ENCODE measurements at regions not wholly inside any gene's neighbourhood (a gene's known extent, or its start where the extent isn't known, plus 50 kb on each side); places are given as distances from the start of the nearest gene placed in this dataset.
"Not testable (repeated sequence)": the region's sequence is repeated elsewhere in the genome, so short reads cannot be mapped to it uniquely, and the experiment has no call there.

DNA sequence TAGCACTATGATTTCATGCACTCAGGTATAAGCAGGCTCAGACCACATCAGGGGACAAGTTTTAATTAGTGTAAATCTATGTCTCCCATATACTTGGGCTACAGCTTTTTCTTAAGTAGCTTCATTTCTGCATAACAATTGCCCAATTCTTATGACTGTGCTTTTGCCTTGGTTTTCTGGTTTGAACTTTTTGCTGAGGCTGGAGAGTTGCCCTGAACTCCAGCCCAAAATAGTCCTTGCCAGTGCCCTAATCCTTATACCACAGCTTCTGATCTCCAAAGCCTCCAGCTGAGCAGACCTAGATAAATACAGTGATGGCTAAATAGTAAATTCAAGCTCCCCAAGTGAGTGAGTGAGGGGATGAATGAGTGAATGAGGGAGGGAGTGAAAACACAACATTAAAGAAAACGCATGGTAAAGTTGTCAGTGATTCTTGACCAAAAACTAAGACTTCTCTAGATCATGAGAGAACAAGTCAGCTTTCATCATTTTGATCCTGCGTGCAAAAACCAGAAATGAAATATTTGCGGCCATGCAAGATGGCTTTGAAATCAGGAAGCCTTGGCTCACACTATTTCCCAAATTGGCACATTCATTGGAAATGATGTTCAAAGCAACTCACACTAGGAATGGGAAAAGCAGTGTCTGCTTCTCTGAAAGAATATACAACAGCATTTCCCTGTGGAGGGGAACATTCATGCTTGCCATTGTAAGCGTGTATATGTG lies 437.1 kb upstream of the CTSO start:
- no peaks in the 10 kb centered on the region for H3K4me1 Mint-ChIP-seq
- H3K4me3 Mint-ChIP-seq, result no peak overlapping the region
- H3K27me3 ChIP-seq (ENCODE audit: insufficient read depth, low read length, poor library complexity, severe bottlenecking), result no peaks in the 10 kb centered on the region
- ChIA-PET POLR2A (no interaction called here), CTCF (no interaction called here)
- no peaks in the 10 kb centered on the region for H3K36me3 ChIP-seq (ENCODE audit: insufficient read depth, low read length)
- H3K27me3 Mint-ChIP-seq, result no peaks in the 10 kb centered on the region
- H3K27ac Mint-ChIP-seq, result no peak overlapping the region
- no peak overlapping the region for H3K4me3 ChIP-seq (ENCODE audit: low read length)
- no peaks in the 10 kb centered on the region for H3K36me3 Mint-ChIP-seq
- H3K4me1 ChIP-seq (ENCODE audit: insufficient read depth, low read length), result no peaks in the 10 kb centered on the region
- DNase-seq, result no peak
- H3K27ac ChIP-seq (ENCODE audit: low read depth, low read length), result no peak overlapping the region
- H3K9me3 ChIP-seq (ENCODE audit: low read length), result no peaks in the 10 kb centered on the region
- H3K9me3 Mint-ChIP-seq, result peaks cover 0 to 11% (median 0%) of the 10 kb centered on the region in 5 donors

DNA sequence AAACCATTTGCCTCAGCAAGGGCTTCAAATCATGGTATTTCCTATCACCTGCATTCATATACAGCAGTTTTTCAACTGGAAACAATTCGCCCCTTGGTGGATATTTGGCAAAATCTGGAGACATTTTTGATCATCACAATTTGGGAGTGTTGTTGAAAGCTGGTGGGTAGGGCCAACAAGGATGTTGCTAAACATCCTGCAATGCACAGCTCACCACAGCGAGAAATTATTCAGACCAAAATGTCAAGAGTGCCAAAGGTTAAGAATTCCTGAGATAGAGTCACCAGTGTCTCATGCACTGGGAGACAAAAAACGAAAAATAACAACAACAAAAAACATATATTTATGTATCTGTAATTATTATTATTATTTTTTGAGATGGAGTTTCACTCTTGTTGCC lies 435.2 kb upstream of the CTSO start:
- H3K36me3 Mint-ChIP-seq, result no peaks in the 10 kb centered on the region

DNA sequence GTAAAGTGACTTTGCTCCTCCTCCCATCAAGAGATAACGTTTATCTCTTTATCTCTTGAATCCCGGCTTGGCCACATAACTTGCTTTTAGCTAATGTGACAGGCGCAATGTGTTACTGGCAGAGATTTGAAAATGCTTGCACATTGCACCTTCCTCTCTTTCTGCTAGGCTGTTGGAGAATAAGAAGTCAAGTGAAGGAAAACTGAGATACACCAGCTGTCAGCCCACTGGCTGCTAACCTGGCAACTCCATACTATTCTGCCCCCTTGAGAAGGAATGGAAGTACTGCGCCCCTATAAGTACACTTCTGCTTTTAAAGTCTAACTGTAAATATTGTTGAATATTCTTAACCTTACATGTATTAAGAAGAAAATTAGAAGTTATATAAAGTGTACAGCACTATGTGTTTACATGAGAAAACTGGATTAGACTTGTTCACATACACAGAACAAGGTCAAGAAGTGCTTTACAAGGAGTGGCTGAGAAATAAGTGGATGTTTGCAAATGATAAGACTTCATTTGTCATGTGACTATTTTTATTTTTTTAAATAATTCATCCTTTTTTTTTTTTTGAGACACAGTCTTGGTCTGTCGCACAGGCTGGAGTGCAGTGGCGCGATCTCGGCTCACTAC lies 424.5 kb upstream of the CTSO start:
- POLR2A ChIA-PET, result no interaction called here
- H3K27me3 Mint-ChIP-seq, result peaks cover 0 to 1% of the 10 kb centered on the region in 2 donors
- Histone ChIP-seq H3K27ac (ENCODE audit: low read depth, low read length) (no peak overlapping the region), H3K27me3 (ENCODE audit: insufficient read depth, low read length, poor library complexity, severe bottlenecking) (no peaks in the 10 kb centered on the region), H3K4me1 (ENCODE audit: insufficient read depth, low read length) (no peaks in the 10 kb centered on the region), H3K9me3 (ENCODE audit: low read length) (no peaks in the 10 kb centered on the region), H3K4me3 (ENCODE audit: low read length) (no peak overlapping the region), H3K36me3 (ENCODE audit: insufficient read depth, low read length) (no peaks in the 10 kb centered on the region)
- H3K4me3 Mint-ChIP-seq, result no peak overlapping the region
- H3K36me3 Mint-ChIP-seq, result no peaks in the 10 kb centered on the region
- H3K27ac Mint-ChIP-seq, result no peak overlapping the region
- peaks cover 0 to 25% (median 4%) of the 10 kb centered on the region in 5 donors for H3K9me3 Mint-ChIP-seq
- CTCF ChIA-PET, result no interaction called here
- no peak for DNase-seq
- H3K4me1 Mint-ChIP-seq, result no peaks in the 10 kb centered on the region

More for the DNA sequence above, 435.2 kb upstream of the CTSO start:
- Mint-ChIP-seq H3K27me3 (no peaks in the 10 kb centered on the region), H3K4me3 (no peak overlapping the region), H3K27ac (no peak overlapping the region), H3K9me3 (peaks cover 0 to 11% (median 0%) of the 10 kb centered on the region in 5 donors), H3K4me1 (no peaks in the 10 kb centered on the region)
- CTCF ChIA-PET, result no interaction called here
- H3K36me3 ChIP-seq (ENCODE audit: insufficient read depth, low read length), result no peaks in the 10 kb centered on the region
- no peak overlapping the region for H3K27ac ChIP-seq (ENCODE audit: low read depth, low read length)
- no peaks in the 10 kb centered on the region for H3K4me1 ChIP-seq (ENCODE audit: insufficient read depth, low read length)
- POLR2A ChIA-PET, result no interaction called here
- H3K27me3 ChIP-seq (ENCODE audit: insufficient read depth, low read length, poor library complexity, severe bottlenecking), result no peaks in the 10 kb centered on the region
- H3K4me3 ChIP-seq (ENCODE audit: low read length), result no peak overlapping the region
- no peaks in the 10 kb centered on the region for H3K9me3 ChIP-seq (ENCODE audit: low read length)
- no peak for DNase-seq

DNA sequence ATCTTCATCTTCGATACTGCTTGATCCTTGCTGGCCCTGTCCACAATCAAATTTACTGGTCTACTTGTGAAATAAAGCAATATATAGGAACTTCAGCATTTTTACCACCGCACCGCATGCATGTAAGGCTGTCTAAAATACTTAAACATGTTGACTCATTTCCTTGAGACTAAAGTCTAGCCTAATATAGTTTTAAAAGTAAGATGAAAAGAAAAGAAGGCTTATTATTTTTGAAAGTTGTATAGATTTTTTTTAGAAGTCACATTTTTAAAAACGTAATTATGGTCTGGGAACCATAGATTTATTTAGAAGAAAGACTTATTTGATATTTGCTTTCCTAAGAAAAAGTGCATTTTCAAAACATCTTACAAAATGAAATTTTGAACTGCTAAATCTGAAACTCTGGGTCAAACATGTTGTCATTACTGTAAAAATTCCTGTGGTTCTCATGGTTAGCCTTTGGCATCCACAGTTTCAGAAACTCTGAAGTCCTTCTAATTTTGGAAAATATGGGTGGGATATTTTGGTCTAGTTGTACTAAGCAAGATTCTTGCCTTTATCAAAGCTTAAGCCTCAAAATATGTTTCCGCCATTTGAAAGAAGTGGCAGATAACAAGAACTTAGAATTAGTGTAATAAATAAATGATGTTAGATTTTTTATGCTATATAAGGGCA lies 423.5 kb upstream of the CTSO start:
- Histone ChIP-seq H3K4me1 (ENCODE audit: insufficient read depth, low read length) (no peaks in the 10 kb centered on the region), H3K27me3 (ENCODE audit: insufficient read depth, low read length, poor library complexity, severe bottlenecking) (no peaks in the 10 kb centered on the region), H3K36me3 (ENCODE audit: insufficient read depth, low read length) (no peaks in the 10 kb centered on the region), H3K27ac (ENCODE audit: low read depth, low read length) (no peak overlapping the region), H3K4me3 (ENCODE audit: low read length) (no peak overlapping the region), H3K9me3 (ENCODE audit: low read length) (no peaks in the 10 kb centered on the region)
- DNase-seq, result no peak
- no peak overlapping the region for H3K27ac Mint-ChIP-seq
- no peak overlapping the region for H3K4me3 Mint-ChIP-seq
- CTCF ChIA-PET, result no interaction called here
- POLR2A ChIA-PET, result no interaction called here
- peaks cover 0 to 1% of the 10 kb centered on the region in 2 donors for H3K27me3 Mint-ChIP-seq
- no peaks in the 10 kb centered on the region for H3K4me1 Mint-ChIP-seq
- H3K9me3 Mint-ChIP-seq, result peaks cover 1 to 23% (median 4%) of the 10 kb centered on the region in 5 donors
- H3K36me3 Mint-ChIP-seq, result no peaks in the 10 kb centered on the region

DNA sequence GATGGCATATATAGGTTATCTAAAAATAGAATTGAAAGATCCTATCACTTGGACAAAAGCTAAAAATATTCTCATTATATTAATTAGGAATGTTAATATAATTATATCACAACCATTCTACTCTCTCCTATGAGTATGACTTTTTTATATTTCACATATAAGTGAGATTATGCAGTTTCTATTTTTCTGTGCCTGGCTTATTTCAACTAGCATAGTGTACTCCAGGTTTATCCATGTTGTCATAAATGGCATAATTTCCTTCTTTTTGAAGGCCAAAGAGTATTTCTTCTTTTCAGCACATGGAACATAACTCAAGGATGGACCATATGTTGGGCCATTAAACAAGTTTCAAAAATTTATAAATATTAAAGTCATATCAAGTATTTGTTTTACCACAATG lies 421.2 kb upstream of the CTSO start:
- Mint-ChIP-seq H3K27me3 (peaks cover 0 to 1% of the 10 kb centered on the region in 2 donors), H3K36me3 (no peaks in the 10 kb centered on the region), H3K27ac (no peak overlapping the region), H3K4me3 (no peak overlapping the region), H3K9me3 (peaks cover 0 to 23% (median 3%) of the 10 kb centered on the region in 5 donors), H3K4me1 (no peaks in the 10 kb centered on the region)
- H3K27me3 ChIP-seq (ENCODE audit: insufficient read depth, low read length, poor library complexity, severe bottlenecking), result no peaks in the 10 kb centered on the region
- CTCF ChIA-PET, result no interaction called here
- no peaks in the 10 kb centered on the region for H3K9me3 ChIP-seq (ENCODE audit: low read length)
- H3K27ac ChIP-seq (ENCODE audit: low read depth, low read length), result no peak overlapping the region
- H3K4me3 ChIP-seq (ENCODE audit: low read length), result no peak overlapping the region
- POLR2A ChIA-PET, result no interaction called here
- H3K4me1 ChIP-seq (ENCODE audit: insufficient read depth, low read length), result no peaks in the 10 kb centered on the region
- H3K36me3 ChIP-seq (ENCODE audit: insufficient read depth, low read length), result no peaks in the 10 kb centered on the region
- DNase-seq, result no peak

DNA sequence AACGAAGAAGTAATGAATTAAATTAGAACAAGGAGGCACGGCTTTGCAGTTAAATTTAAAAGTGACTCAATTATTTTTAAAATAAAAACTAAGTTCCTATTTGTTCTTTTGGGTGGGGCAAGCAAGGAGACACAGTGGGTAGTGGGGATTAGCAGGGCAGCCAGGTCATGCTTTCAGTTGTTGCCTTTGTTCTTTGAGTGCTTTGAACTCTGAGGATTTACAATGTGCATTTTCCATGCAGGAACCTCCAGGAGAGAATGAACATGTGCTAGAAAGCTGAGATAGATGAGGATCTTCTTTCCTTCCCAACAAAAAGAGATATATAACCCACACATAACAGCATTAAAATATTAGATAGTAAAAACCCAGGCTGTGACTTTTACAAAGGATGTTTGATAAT lies 420.4 kb upstream of the CTSO start:
- no peak overlapping the region for H3K4me3 Mint-ChIP-seq
- ChIA-PET CTCF (no interaction called here), POLR2A (no interaction called here)
- H3K4me1 ChIP-seq (ENCODE audit: insufficient read depth, low read length), result no peaks in the 10 kb centered on the region
- H3K27ac Mint-ChIP-seq, result no peak overlapping the region
- no peaks in the 10 kb centered on the region for H3K4me1 Mint-ChIP-seq
- peaks cover 0 to 1% of the 10 kb centered on the region in 2 donors for H3K27me3 Mint-ChIP-seq
- H3K4me3 ChIP-seq (ENCODE audit: low read length), result no peak overlapping the region
- peaks cover 0 to 23% (median 3%) of the 10 kb centered on the region in 5 donors for H3K9me3 Mint-ChIP-seq
- H3K9me3 ChIP-seq (ENCODE audit: low read length), result no peaks in the 10 kb centered on the region
- no peaks in the 10 kb centered on the region for H3K36me3 ChIP-seq (ENCODE audit: insufficient read depth, low read length)
- H3K36me3 Mint-ChIP-seq, result no peaks in the 10 kb centered on the region
- no peak for DNase-seq
- H3K27me3 ChIP-seq (ENCODE audit: insufficient read depth, low read length, poor library complexity, severe bottlenecking), result no peaks in the 10 kb centered on the region
- H3K27ac ChIP-seq (ENCODE audit: low read depth, low read length), result no peak overlapping the region

DNA sequence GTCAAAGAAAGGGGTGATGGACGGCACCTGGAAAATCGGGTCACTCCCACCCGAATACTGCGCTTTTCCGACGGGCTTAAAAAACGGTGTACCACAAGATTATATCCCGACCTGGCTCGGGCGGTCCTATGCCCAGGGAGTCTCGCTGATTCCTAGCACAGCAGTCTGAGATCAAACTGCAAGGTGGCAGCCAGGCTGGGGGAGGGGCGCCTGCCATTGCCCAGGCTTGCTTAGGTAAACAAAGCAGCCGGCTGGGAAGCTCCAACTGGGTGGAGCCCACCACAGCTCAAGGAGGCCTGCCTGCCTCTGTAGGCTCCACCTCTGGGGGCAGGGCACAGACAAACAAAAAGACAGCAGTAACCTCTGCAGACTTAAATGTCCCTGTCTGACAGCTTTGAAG lies 413.8 kb upstream of the CTSO start:
- DNase-seq; H3K9me3 ChIP-seq (ENCODE audit: low read length); POLR2A ChIA-PET; H3K27me3 Mint-ChIP-seq; H3K27me3 ChIP-seq (ENCODE audit: insufficient read depth, low read length, poor library complexity, severe bottlenecking); H3K36me3 Mint-ChIP-seq; H3K4me1 ChIP-seq (ENCODE audit: insufficient read depth, low read length); H3K36me3 ChIP-seq (ENCODE audit: insufficient read depth, low read length); H3K4me1 Mint-ChIP-seq; H3K4me3 Mint-ChIP-seq; H3K27ac Mint-ChIP-seq; H3K4me3 ChIP-seq (ENCODE audit: low read length); H3K27ac ChIP-seq (ENCODE audit: low read depth, low read length); CTCF ChIA-PET: not testable (repeated sequence)
- H3K9me3 Mint-ChIP-seq, result peaks cover 0 to 10% (median 7%) of the 10 kb centered on the region in 5 donors

DNA sequence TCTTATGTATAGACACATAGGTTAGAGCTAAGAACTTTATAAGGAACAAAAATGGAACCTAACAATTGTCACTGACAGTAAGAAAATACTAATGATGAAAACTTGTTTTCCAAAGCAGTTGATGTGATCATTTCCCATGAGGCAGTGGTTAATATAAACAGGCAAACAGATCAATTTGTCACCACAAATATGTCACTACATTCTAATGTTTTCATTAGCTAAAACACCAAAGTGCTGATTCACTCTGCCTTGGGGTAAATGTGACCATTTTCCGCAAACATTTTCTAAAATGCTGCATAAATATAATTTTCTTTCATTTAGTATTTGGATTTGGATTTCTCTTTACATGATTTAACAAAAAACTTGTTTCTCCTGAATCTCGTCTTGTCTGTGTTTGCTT lies 408.9 kb upstream of the CTSO start:
- no peak for DNase-seq
- CTCF ChIA-PET, result no interaction called here

More for the DNA sequence above, 408.9 kb upstream of the CTSO start:
- Mint-ChIP-seq H3K4me1 (no peaks in the 10 kb centered on the region), H3K27me3 (no peaks in the 10 kb centered on the region), H3K9me3 (peaks cover 3 to 12% (median 8%) of the 10 kb centered on the region in 5 donors), H3K4me3 (no peak overlapping the region), H3K27ac (no peak overlapping the region), H3K36me3 (no peaks in the 10 kb centered on the region)
- no peak overlapping the region for H3K4me3 ChIP-seq (ENCODE audit: low read length)
- H3K27ac ChIP-seq (ENCODE audit: low read depth, low read length), result no peak overlapping the region
- H3K27me3 ChIP-seq (ENCODE audit: insufficient read depth, low read length, poor library complexity, severe bottlenecking), result no peaks in the 10 kb centered on the region
- no peaks in the 10 kb centered on the region for H3K4me1 ChIP-seq (ENCODE audit: insufficient read depth, low read length)
- H3K9me3 ChIP-seq (ENCODE audit: low read length), result no peaks in the 10 kb centered on the region
- H3K36me3 ChIP-seq (ENCODE audit: insufficient read depth, low read length), result no peaks in the 10 kb centered on the region
- POLR2A ChIA-PET, result no interaction called here

All from CD8-positive, alpha-beta memory T cell (primary cell).